CD14-positive monocyte (primary cell): ENCODE measurements at regions not wholly inside any gene's neighbourhood (a gene's known extent, or its start where the extent isn't known, plus 50 kb on each side); places are given as distances from the start of the nearest gene placed in this dataset.

Experiments used
- DNase-seq, 3 donors: peaks; one replicate each; pipeline ENCODE4 v3.0.0-alpha.2; 2011 to 2022
- H2AFZ ChIP-seq: 2 replicates; pipeline ENCODE4 v1.6.0; 2012; ENCODE audit warnings: mild to moderate bottlenecking, low read depth, low read length, inconsistent platforms; ENCODE audit not compliant: insufficient read depth, poor library complexity, severe bottlenecking
- H3K27ac ChIP-seq, 2 donors: 1 replicate in 1 of 2; 2 replicates in 1 of 2; pipeline ENCODE4 v1.5.1; 2012 to 2013; ENCODE audit warnings: low read length in 2 of 2, control low read depth in 1 of 2, inconsistent platforms in 1 of 2, low read depth in 1 of 2, mild to moderate bottlenecking in 1 of 2
- H3K27me3 ChIP-seq, 2 donors: one replicate each; pipeline versions ENCODE4 v1.6.0 to v1.6.1; 2011 to 2013; ENCODE audit warnings: low read length in 2 of 2; ENCODE audit not compliant: control insufficient read depth in 2 of 2, insufficient read depth in 2 of 2
- H3K36me3 ChIP-seq, 2 donors: replicated peaks in 1 of 2; 1 replicate in 1 of 2; 2 replicates in 1 of 2; pipeline versions ENCODE4 v1.5.1 to v1.6.1; 2012 to 2013; ENCODE audit warnings: low read length in 2 of 2, control low read depth in 1 of 2, inconsistent platforms in 1 of 2, mild to moderate bottlenecking in 1 of 2; ENCODE audit not compliant: insufficient read depth in 2 of 2, control insufficient read depth in 1 of 2
- H3K4me1 ChIP-seq, 2 donors: 1 replicate in 1 of 2; 2 replicates in 1 of 2; pipeline versions ENCODE4 v1.5.1 to v1.6.1; 2012 to 2013; ENCODE audit warnings: low read length in 2 of 2, control low read depth in 1 of 2, inconsistent platforms in 1 of 2, mild to moderate bottlenecking in 1 of 2, moderate library complexity in 1 of 2; ENCODE audit not compliant: insufficient read depth in 2 of 2, control insufficient read depth in 1 of 2
- H3K4me2 ChIP-seq: replicated peaks from 2 replicates; pipeline ENCODE3; 2012; ENCODE audit warnings: low read length, moderate library complexity, mild to moderate bottlenecking; ENCODE audit not compliant: poor library complexity, severe bottlenecking; ENCODE audit errors: extremely low read depth
- H3K4me3 ChIP-seq, 3 experiments: fragments of 200-600 bp in 1 of 3; sonication (generic) in 1 of 3; replicated peaks in 1 of 3; 1 replicate in 2 of 3; 2 replicates in 1 of 3; pipeline ENCODE4 v1.5.1; 2011 to 2013; ENCODE audit warnings: low read length in 3 of 3, mild to moderate bottlenecking in 3 of 3, control low read depth in 2 of 3, low read depth in 2 of 3, inconsistent platforms in 1 of 3, moderate library complexity in 1 of 3
- H3K79me2 ChIP-seq: 2 replicates; pipeline ENCODE4 v1.6.0; 2012; ENCODE audit warnings: mild to moderate bottlenecking, control low read depth, inconsistent platforms, low read length, moderate library complexity; ENCODE audit not compliant: insufficient read depth
- H3K9ac ChIP-seq: 2 replicates; pipeline ENCODE4 v1.6.0; 2017; ENCODE audit warnings: low read length, mild to moderate bottlenecking; ENCODE audit not compliant: insufficient read depth, poor library complexity, severe bottlenecking
- H3K9me3 ChIP-seq, 2 donors: replicated peaks in 1 of 2; 1 replicate in 1 of 2; 2 replicates in 1 of 2; pipeline versions ENCODE4 v1.5.1 to v1.6.1; 2012 to 2013; ENCODE audit warnings: low read length in 2 of 2, control low read depth in 1 of 2; ENCODE audit not compliant: control insufficient read depth in 1 of 2, insufficient read depth in 1 of 2
- H4K20me1 ChIP-seq: 2 replicates; pipeline ENCODE4 v1.6.0; 2012; ENCODE audit warnings: mild to moderate bottlenecking, low read length, control low read depth, moderate library complexity; ENCODE audit not compliant: insufficient read depth
- H3K27ac Mint-ChIP-seq, 7 donors: one replicate each; pipeline ENCODE4 v1.8.0; 2020; ENCODE audit warnings: mild to moderate bottlenecking in 7 of 7, mixed read lengths in 7 of 7, moderate library complexity in 6 of 7, inconsistent platforms in 2 of 7
- H3K27me3 Mint-ChIP-seq, 3 donors: one replicate each; pipeline ENCODE4 v1.8.0; 2021 to 2022; ENCODE audit warnings: low read depth in 3 of 3, mild to moderate bottlenecking in 3 of 3, mixed read lengths in 3 of 3, moderate library complexity in 3 of 3, inconsistent platforms in 1 of 3
- H3K36me3 Mint-ChIP-seq, 2 donors: one replicate each; pipeline ENCODE4 v1.8.0; 2020; ENCODE audit warnings: mixed read lengths in 2 of 2, inconsistent platforms in 1 of 2, mild to moderate bottlenecking in 1 of 2
- H3K4me1 Mint-ChIP-seq: one replicate; pipeline ENCODE4 v1.8.0; 2020; ENCODE audit warnings: mild to moderate bottlenecking, mixed read lengths
- H3K4me3 Mint-ChIP-seq, 2 donors: one replicate each; pipeline ENCODE4 v1.8.0; 2020; ENCODE audit warnings: mild to moderate bottlenecking in 2 of 2, mixed read lengths in 2 of 2, moderate library complexity in 1 of 2
- H3K9me3 Mint-ChIP-seq, 7 donors: one replicate each; pipeline ENCODE4 v1.8.0; 2020 to 2022; ENCODE audit warnings: mixed read lengths in 7 of 7, mild to moderate bottlenecking in 6 of 7, moderate library complexity in 6 of 7, inconsistent platforms in 2 of 7
- WGBS: methylation state at CpG from one replicate; pipeline ENCODE4 v1.1.5; 2013; ENCODE audit warnings: missing lambda C conversion rate; ENCODE audit not compliant: insufficient coverage; 5-methylcytosine and 5-hydroxymethylcytosine counted together
- intact Hi-C, 2 donors: fragments of 100-400 bp; cut with micrococcal nuclease; formaldehyde crosslinking; loops; one replicate each; pipeline versions ENCODE4 v1.15.0 to v1.15.1; 2023
- TF ChIP-seq, protein P1 (sequence below): fragments of 200-600 bp; IDR thresholded peaks from one replicate; pipeline ENCODE4 v1.8.0; 2022; ENCODE audit warnings: antibody characterized with exemption, mild to moderate bottlenecking

- peaks cover 0 to 2% (median 0%) of the 10 kb centered on the region in 7 donors for H3K9me3 Mint-ChIP-seq
- Histone ChIP-seq H3K79me2 (no peaks in the 10 kb centered on the region), H3K9me3 (no peaks in the 10 kb centered on the region), H3K36me3 (no peaks in the 10 kb centered on the region), H4K20me1 (no peaks in the 10 kb centered on the region), H3K9ac (no peak overlapping the region), H3K27ac (no peak overlapping the region), H3K4me1 (no peaks in the 10 kb centered on the region), H3K4me2 (no peak overlapping the region), H2AFZ (no peak overlapping the region), H3K27me3 (no peaks in the 10 kb centered on the region), H3K4me3 (no peak overlapping the region)
- H3K27me3 Mint-ChIP-seq = peaks cover 8 to 15% (median 9%) of the 10 kb centered on the region in 3 donors
- H3K4me3 Mint-ChIP-seq = no peak overlapping the region
- H3K27ac Mint-ChIP-seq = no peak overlapping the region
- 100% methylated on average over 1 of the region's 1 CpG for WGBS
- no peaks in the 10 kb centered on the region for H3K36me3 Mint-ChIP-seq
- no peak for DNase-seq
- intact Hi-C loops = no loop called here
- TF ChIP-seq, protein P1, sequence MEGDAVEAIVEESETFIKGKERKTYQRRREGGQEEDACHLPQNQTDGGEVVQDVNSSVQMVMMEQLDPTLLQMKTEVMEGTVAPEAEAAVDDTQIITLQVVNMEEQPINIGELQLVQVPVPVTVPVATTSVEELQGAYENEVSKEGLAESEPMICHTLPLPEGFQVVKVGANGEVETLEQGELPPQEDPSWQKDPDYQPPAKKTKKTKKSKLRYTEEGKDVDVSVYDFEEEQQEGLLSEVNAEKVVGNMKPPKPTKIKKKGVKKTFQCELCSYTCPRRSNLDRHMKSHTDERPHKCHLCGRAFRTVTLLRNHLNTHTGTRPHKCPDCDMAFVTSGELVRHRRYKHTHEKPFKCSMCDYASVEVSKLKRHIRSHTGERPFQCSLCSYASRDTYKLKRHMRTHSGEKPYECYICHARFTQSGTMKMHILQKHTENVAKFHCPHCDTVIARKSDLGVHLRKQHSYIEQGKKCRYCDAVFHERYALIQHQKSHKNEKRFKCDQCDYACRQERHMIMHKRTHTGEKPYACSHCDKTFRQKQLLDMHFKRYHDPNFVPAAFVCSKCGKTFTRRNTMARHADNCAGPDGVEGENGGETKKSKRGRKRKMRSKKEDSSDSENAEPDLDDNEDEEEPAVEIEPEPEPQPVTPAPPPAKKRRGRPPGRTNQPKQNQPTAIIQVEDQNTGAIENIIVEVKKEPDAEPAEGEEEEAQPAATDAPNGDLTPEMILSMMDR = no peak
- H3K4me1 Mint-ChIP-seq = peaks cover 3% of the 10 kb centered on the region
These were observed 252.7 kb downstream of the PARN start for GRCh38 chr16:14377326-14377725.

GRCh38 chr16:14375132-14375491, 254.9 kb downstream of the PARN start:
- Mint-ChIP-seq H3K27me3 (peaks cover 8 to 12% (median 11%) of the 10 kb centered on the region in 3 donors), H3K4me3 (no peak overlapping the region), H3K27ac (no peak overlapping the region)

More at GRCh38 chr16:14375132-14375491, 254.9 kb downstream of the PARN start:
- Histone ChIP-seq H3K4me1 (peaks cover under 1 to 3% of the 10 kb centered on the region in 2 donors), H4K20me1 (no peaks in the 10 kb centered on the region), H3K4me2 (no peak overlapping the region), H3K4me3 (no peak overlapping the region), H3K27ac (no peak overlapping the region), H3K9me3 (no peaks in the 10 kb centered on the region), H3K27me3 (no peaks in the 10 kb centered on the region), H2AFZ (no peak overlapping the region), H3K36me3 (no peaks in the 10 kb centered on the region), H3K9ac (no peak overlapping the region), H3K79me2 (no peaks in the 10 kb centered on the region)
- H3K9me3 Mint-ChIP-seq = peaks cover 0 to 2% (median 0%) of the 10 kb centered on the region in 7 donors
- H3K36me3 Mint-ChIP-seq = no peaks in the 10 kb centered on the region
- no peak for DNase-seq
- TF ChIP-seq, protein P1 = no peak
- intact Hi-C loops = no loop called here
- WGBS = 83% methylated on average over 3 of the region's 8 CpGs
- H3K4me1 Mint-ChIP-seq = peaks cover 6% of the 10 kb centered on the region
